CD14-positive monocyte (primary cell): ENCODE measurements at regions not wholly inside any gene's neighbourhood (a gene's known extent, or its start where the extent isn't known, plus 50 kb on each side); places are given as distances from the start of the nearest gene placed in this dataset.

Experiments used
- DNase-seq, 3 donors: peaks; one replicate each; pipeline ENCODE4 v3.0.0-alpha.2; 2011 to 2022
- H2AFZ ChIP-seq: 2 replicates; pipeline ENCODE4 v1.6.0; 2012; ENCODE audit warnings: mild to moderate bottlenecking, low read depth, low read length, inconsistent platforms; ENCODE audit not compliant: insufficient read depth, poor library complexity, severe bottlenecking
- H3K27ac ChIP-seq, 2 donors: 1 replicate in 1 of 2; 2 replicates in 1 of 2; pipeline ENCODE4 v1.5.1; 2012 to 2013; ENCODE audit warnings: low read length in 2 of 2, control low read depth in 1 of 2, inconsistent platforms in 1 of 2, low read depth in 1 of 2, mild to moderate bottlenecking in 1 of 2
- H3K27me3 ChIP-seq, 2 donors: one replicate each; pipeline versions ENCODE4 v1.6.0 to v1.6.1; 2011 to 2013; ENCODE audit warnings: low read length in 2 of 2; ENCODE audit not compliant: control insufficient read depth in 2 of 2, insufficient read depth in 2 of 2
- H3K36me3 ChIP-seq, 2 donors: replicated peaks in 1 of 2; 1 replicate in 1 of 2; 2 replicates in 1 of 2; pipeline versions ENCODE4 v1.5.1 to v1.6.1; 2012 to 2013; ENCODE audit warnings: low read length in 2 of 2, control low read depth in 1 of 2, inconsistent platforms in 1 of 2, mild to moderate bottlenecking in 1 of 2; ENCODE audit not compliant: insufficient read depth in 2 of 2, control insufficient read depth in 1 of 2
- H3K4me1 ChIP-seq, 2 donors: 1 replicate in 1 of 2; 2 replicates in 1 of 2; pipeline versions ENCODE4 v1.5.1 to v1.6.1; 2012 to 2013; ENCODE audit warnings: low read length in 2 of 2, control low read depth in 1 of 2, inconsistent platforms in 1 of 2, mild to moderate bottlenecking in 1 of 2, moderate library complexity in 1 of 2; ENCODE audit not compliant: insufficient read depth in 2 of 2, control insufficient read depth in 1 of 2
- H3K4me2 ChIP-seq: replicated peaks from 2 replicates; pipeline ENCODE3; 2012; ENCODE audit warnings: low read length, moderate library complexity, mild to moderate bottlenecking; ENCODE audit not compliant: poor library complexity, severe bottlenecking; ENCODE audit errors: extremely low read depth
- H3K4me3 ChIP-seq, 3 experiments: fragments of 200-600 bp in 1 of 3; sonication (generic) in 1 of 3; replicated peaks in 1 of 3; 1 replicate in 2 of 3; 2 replicates in 1 of 3; pipeline ENCODE4 v1.5.1; 2011 to 2013; ENCODE audit warnings: low read length in 3 of 3, mild to moderate bottlenecking in 3 of 3, control low read depth in 2 of 3, low read depth in 2 of 3, inconsistent platforms in 1 of 3, moderate library complexity in 1 of 3
- H3K79me2 ChIP-seq: 2 replicates; pipeline ENCODE4 v1.6.0; 2012; ENCODE audit warnings: mild to moderate bottlenecking, control low read depth, inconsistent platforms, low read length, moderate library complexity; ENCODE audit not compliant: insufficient read depth
- H3K9ac ChIP-seq: 2 replicates; pipeline ENCODE4 v1.6.0; 2017; ENCODE audit warnings: low read length, mild to moderate bottlenecking; ENCODE audit not compliant: insufficient read depth, poor library complexity, severe bottlenecking
- H3K9me3 ChIP-seq, 2 donors: replicated peaks in 1 of 2; 1 replicate in 1 of 2; 2 replicates in 1 of 2; pipeline versions ENCODE4 v1.5.1 to v1.6.1; 2012 to 2013; ENCODE audit warnings: low read length in 2 of 2, control low read depth in 1 of 2; ENCODE audit not compliant: control insufficient read depth in 1 of 2, insufficient read depth in 1 of 2
- H4K20me1 ChIP-seq: 2 replicates; pipeline ENCODE4 v1.6.0; 2012; ENCODE audit warnings: mild to moderate bottlenecking, low read length, control low read depth, moderate library complexity; ENCODE audit not compliant: insufficient read depth
- H3K27ac Mint-ChIP-seq, 7 donors: one replicate each; pipeline ENCODE4 v1.8.0; 2020; ENCODE audit warnings: mild to moderate bottlenecking in 7 of 7, mixed read lengths in 7 of 7, moderate library complexity in 6 of 7, inconsistent platforms in 2 of 7
- H3K27me3 Mint-ChIP-seq, 3 donors: one replicate each; pipeline ENCODE4 v1.8.0; 2021 to 2022; ENCODE audit warnings: low read depth in 3 of 3, mild to moderate bottlenecking in 3 of 3, mixed read lengths in 3 of 3, moderate library complexity in 3 of 3, inconsistent platforms in 1 of 3
- H3K36me3 Mint-ChIP-seq, 2 donors: one replicate each; pipeline ENCODE4 v1.8.0; 2020; ENCODE audit warnings: mixed read lengths in 2 of 2, inconsistent platforms in 1 of 2, mild to moderate bottlenecking in 1 of 2
- H3K4me1 Mint-ChIP-seq: one replicate; pipeline ENCODE4 v1.8.0; 2020; ENCODE audit warnings: mild to moderate bottlenecking, mixed read lengths
- H3K4me3 Mint-ChIP-seq, 2 donors: one replicate each; pipeline ENCODE4 v1.8.0; 2020; ENCODE audit warnings: mild to moderate bottlenecking in 2 of 2, mixed read lengths in 2 of 2, moderate library complexity in 1 of 2
- H3K9me3 Mint-ChIP-seq, 7 donors: one replicate each; pipeline ENCODE4 v1.8.0; 2020 to 2022; ENCODE audit warnings: mixed read lengths in 7 of 7, mild to moderate bottlenecking in 6 of 7, moderate library complexity in 6 of 7, inconsistent platforms in 2 of 7
- CTCF ChIP-seq: fragments of 200-600 bp; IDR thresholded peaks from one replicate; pipeline ENCODE4 v1.8.0; 2022; ENCODE audit warnings: antibody characterized with exemption, mild to moderate bottlenecking
- WGBS: methylation state at CpG from one replicate; pipeline ENCODE4 v1.1.5; 2013; ENCODE audit warnings: missing lambda C conversion rate; ENCODE audit not compliant: insufficient coverage; 5-methylcytosine and 5-hydroxymethylcytosine counted together
- intact Hi-C, 2 donors: fragments of 100-400 bp; cut with micrococcal nuclease; formaldehyde crosslinking; loops; one replicate each; pipeline versions ENCODE4 v1.15.0 to v1.15.1; 2023

DNA sequence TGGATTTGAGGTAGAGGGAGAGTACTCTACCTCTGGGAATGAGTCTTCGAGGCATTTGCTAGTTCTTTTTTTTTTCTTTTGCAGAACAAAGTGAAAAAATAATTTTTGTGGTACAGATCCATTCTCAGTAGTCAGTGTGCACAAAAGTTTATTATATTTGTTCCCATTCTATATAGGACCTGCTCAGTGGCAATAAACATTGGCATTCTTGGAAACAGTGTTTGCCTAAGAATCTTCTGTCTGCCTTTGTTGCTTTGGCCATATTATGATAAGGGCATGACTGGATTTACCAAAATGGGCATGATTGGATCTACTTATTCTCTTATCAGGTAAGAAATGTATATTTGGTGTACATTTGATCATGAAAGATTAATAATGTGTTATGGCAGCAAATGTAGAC lies 583.3 kb downstream of the PLCL1 start:
- no peak overlapping the region for H3K4me3 ChIP-seq
- H3K79me2 ChIP-seq: no peaks in the 10 kb centered on the region
- H3K27ac ChIP-seq: no peak overlapping the region
- H3K36me3 ChIP-seq: no peaks in the 10 kb centered on the region
- DNase-seq: no peak
- no peak overlapping the region for H3K9ac ChIP-seq
- Mint-ChIP-seq H3K4me1 (no peaks in the 10 kb centered on the region), H3K27ac (no peak overlapping the region), H3K36me3 (no peaks in the 10 kb centered on the region), H3K4me3 (no peak overlapping the region), H3K27me3 (peaks cover 0 to 4% (median 2%) of the 10 kb centered on the region in 3 donors), H3K9me3 (no peaks in the 10 kb centered on the region)
- WGBS: no CpG with 5 or more reads among the region's 1 CpG
- H3K4me2 ChIP-seq: no peak overlapping the region
- H3K27me3 ChIP-seq: no peaks in the 10 kb centered on the region
- H3K9me3 ChIP-seq: no peaks in the 10 kb centered on the region
- no peak for TF ChIP-seq CTCF
- intact Hi-C loops: no loop called here
- no peaks in the 10 kb centered on the region for H3K4me1 ChIP-seq
- no peak overlapping the region for H2AFZ ChIP-seq
- no peaks in the 10 kb centered on the region for H4K20me1 ChIP-seq

DNA sequence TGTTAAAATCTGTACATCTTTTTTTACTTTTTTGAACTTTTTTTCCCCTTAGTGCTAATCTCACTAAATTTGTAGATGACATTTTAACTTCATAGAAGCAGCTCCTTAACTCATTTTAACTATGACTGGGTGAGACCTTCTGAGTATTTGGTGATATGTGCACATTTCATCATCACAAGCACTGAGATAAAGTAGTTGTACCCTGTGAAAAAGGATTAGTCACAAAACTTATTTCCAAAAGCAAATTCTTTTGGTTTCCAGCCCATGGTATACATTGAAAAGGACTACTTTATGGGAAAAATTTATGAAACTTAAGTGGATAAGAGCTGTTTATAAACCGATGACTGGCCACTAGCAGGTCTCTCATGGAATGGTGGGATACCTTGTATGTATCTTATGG lies 581.5 kb downstream of the PLCL1 start:
- H3K27ac ChIP-seq: no peak overlapping the region
- Mint-ChIP-seq H3K4me1 (no peaks in the 10 kb centered on the region), H3K36me3 (no peaks in the 10 kb centered on the region), H3K4me3 (no peak overlapping the region), H3K27ac (no peak overlapping the region), H3K27me3 (peaks cover 0 to 2% (median 0%) of the 10 kb centered on the region in 3 donors), H3K9me3 (no peaks in the 10 kb centered on the region)
- DNase-seq: no peak
- no peak overlapping the region for H2AFZ ChIP-seq
- no peaks in the 10 kb centered on the region for H3K27me3 ChIP-seq
- WGBS: 86% methylated on average over 1 of the region's 1 CpG
- TF ChIP-seq CTCF: no peak
- H3K79me2 ChIP-seq: no peaks in the 10 kb centered on the region
- no peak overlapping the region for H3K4me3 ChIP-seq
- no peaks in the 10 kb centered on the region for H3K4me1 ChIP-seq
- H3K36me3 ChIP-seq: no peaks in the 10 kb centered on the region
- H3K9me3 ChIP-seq: no peaks in the 10 kb centered on the region
- H4K20me1 ChIP-seq: no peaks in the 10 kb centered on the region
- intact Hi-C loops: no loop called here
- no peak overlapping the region for H3K4me2 ChIP-seq
- no peak overlapping the region for H3K9ac ChIP-seq
